GM20000 (cell line): ENCODE measurements at regions not wholly inside any gene's neighbourhood (a gene's known extent, or its start where the extent isn't known, plus 50 kb on each side); places are given as distances from the start of the nearest gene placed in this dataset.

ENCODE experiments used
- DNase-seq: peaks from one replicate; pipeline ENCODE4 v3.0.0; 2012; ENCODE audit warnings: low spot score
- TF ChIP-seq, protein P1 (sequence below): IDR thresholded peaks from 2 replicates; pipeline ENCODE4 v1.5.1; 2012; ENCODE audit warnings: mild to moderate bottlenecking, control low read depth; ENCODE audit errors: extremely low read depth, missing control alignments

- DNase-seq = peak; percentile 74
- TF ChIP-seq, protein P1, sequence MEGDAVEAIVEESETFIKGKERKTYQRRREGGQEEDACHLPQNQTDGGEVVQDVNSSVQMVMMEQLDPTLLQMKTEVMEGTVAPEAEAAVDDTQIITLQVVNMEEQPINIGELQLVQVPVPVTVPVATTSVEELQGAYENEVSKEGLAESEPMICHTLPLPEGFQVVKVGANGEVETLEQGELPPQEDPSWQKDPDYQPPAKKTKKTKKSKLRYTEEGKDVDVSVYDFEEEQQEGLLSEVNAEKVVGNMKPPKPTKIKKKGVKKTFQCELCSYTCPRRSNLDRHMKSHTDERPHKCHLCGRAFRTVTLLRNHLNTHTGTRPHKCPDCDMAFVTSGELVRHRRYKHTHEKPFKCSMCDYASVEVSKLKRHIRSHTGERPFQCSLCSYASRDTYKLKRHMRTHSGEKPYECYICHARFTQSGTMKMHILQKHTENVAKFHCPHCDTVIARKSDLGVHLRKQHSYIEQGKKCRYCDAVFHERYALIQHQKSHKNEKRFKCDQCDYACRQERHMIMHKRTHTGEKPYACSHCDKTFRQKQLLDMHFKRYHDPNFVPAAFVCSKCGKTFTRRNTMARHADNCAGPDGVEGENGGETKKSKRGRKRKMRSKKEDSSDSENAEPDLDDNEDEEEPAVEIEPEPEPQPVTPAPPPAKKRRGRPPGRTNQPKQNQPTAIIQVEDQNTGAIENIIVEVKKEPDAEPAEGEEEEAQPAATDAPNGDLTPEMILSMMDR = no peak
These were observed 252.0 kb downstream of the CTTN start for GRCh38 chr11:70650075-70650909.

DNA sequence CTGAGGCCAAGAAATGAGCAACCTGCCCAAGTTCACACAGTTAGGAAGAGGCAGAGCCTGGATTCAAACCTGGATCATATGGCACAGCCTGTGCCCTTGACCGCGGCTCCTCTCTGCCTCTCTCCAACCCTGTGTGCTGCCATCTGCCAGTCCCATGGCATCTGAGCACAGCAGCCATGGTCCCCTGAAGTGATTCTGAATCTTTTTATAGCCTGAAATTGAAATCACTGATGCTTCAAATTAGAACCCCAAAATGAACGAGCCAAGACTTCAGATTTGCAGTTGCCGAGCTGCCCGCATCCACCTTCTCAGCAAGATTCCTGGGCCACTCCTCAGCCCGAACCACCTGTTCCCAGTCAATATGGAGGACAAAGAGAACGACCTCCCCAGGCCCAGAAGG is 252.7 kb downstream of the CTTN start:
- TF ChIP-seq, protein P1 = no peak
- DNase-seq = no peak

GRCh38 chr11:70654016-70654415 is 255.7 kb downstream of the CTTN start:
- TF ChIP-seq, protein P1 = no peak
- no peak for DNase-seq

GRCh38 chr11:70655816-70656215 is 257.5 kb downstream of the CTTN start:
- no peak for DNase-seq
- TF ChIP-seq, protein P1 = no peak

GRCh38 chr11:70656252-70656651 is 257.9 kb downstream of the CTTN start:
- no peak for DNase-seq
- TF ChIP-seq, protein P1 = no peak

DNA sequence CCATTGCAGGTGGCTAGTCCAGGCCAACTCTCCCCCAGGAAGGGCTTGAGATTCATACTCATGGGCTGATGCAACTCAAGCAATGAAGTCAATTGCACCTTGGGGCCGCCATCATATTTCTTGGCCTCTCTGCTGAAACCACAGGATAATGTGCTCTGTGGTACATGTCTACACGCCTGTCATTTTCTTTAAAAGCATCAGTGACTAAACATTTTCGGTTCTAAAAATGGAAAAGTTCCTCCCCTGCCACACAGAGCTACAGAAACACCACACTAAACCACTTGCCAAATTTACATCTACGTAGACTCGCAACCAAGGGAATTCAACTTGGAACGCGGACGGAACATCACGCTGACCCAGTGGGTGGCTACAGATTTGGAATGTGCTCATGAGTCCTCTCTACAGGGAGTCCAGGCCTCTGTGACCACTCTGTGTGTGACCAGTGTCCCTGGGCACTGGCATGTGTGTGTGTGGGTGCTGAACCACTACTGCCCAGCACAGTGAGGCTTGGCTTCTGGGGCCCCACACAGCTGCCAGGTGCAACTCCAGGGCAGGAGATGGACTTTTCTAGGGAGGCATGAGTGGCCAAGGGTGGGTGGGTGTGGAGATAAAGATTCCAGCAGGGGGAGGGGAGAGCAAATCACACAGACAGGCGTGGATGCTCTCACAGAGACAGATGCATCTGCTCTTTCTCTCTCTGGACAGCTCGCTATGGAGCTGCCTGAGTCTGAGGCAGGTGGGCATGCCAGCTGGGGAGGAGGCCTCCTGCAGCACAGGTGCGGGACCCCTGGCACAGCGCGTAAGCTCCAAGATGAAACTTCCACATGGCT is 261.9 kb downstream of the CTTN start:
- TF ChIP-seq, protein P1 = no peak
- DNase-seq = no peak

DNA sequence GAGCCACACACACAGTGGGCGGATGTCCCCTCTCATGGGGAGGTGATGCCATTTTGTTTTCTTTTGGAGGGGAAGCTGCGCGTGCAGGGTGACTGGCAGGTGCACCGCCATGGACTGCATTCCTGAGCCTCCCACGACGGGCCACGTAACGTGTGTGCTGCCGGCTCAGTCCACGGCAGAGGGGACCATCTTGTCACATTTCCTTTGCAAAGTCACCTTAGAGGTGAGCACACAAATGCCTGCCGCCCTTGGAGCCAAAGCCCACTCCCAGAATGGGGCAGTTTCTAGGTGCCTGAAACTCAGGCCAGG is 262.5 kb downstream of the CTTN start:
- DNase-seq = no peak
- TF ChIP-seq, protein P1 = no peak
